NCI-H2171 (cell line): ENCODE measurements at regions not wholly inside any gene's neighbourhood (a gene's known extent, or its start where the extent isn't known, plus 50 kb on each side); places are given as distances from the start of the nearest gene placed in this dataset.

ENCODE experiments used
- DNase-seq: peaks from one replicate; lab custom pipeline; 2025; lab: John Stamatoyannopoulos, UW

DNA sequence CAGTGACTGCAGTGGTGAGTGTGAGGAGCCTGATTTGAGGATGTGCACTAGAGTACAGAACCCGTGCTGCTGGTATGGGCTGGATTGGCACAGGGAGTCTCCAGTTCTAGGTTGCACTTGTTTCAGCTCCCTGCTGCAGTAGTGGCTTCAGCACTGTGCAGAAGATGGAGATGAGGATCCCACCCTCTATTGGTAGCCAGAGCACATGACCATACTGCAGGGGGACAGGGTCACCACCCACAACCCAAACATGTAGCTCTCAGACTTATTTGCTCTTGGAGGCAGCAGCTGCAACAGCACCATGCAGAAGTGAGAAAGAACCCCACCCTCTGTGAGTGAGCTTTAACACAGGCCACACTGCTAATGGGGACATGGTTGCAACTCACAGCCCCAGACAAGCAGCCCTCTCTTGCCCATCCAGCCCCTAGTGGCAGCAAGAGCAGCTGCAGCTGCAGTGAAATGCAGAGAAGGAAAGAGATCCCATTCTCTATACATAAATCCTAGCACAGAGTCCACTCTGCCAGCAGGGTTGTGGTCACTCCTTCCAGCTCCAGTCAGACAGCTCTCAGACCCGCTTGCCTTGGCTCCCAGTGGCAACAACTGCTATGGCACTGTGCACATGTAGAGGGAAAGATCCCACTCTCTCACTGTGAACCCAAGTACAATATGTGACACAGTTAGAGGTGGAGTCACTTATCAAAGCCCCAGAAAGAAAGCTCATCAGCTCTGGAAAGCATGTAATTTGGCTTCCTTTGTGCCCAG, 51.4 kb upstream of the SCIN start:
- DNase-seq, result no peak

DNA sequence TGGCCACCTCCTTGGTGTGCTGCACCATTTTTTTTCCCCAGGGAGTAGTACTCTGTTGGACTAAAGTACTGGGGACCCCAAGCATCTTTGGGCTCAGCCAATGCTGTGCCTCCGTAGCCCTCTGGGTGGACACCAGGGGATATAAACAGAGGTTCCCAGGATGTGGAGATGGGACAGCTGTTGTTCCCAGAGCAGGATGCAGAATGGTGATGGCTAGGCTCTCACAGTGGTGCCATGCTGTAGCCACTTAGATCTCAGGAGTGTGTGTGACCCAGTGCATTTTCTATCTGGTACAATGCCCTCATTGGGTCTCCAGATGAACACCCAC, 50.9 kb upstream of the SCIN start:
- DNase-seq, result no peak
